CD4-positive, alpha-beta T cell treated with Interleukin-6 for 4 hours (primary cell): ENCODE measurements at regions not wholly inside any gene's neighbourhood (a gene's known extent, or its start where the extent isn't known, plus 50 kb on each side); places are given as distances from the start of the nearest gene placed in this dataset.

Source experiments
- DNase-seq: peaks from one replicate; pipeline ENCODE4 v3.0.0-alpha.2; 2020; ENCODE audit warnings: mixed read lengths

- DNase-seq, result no peak
These were observed 197.3 kb downstream of the PTEN start for GRCh38 chr10:88060762-88061161.

GRCh38 chr10:88062385-88062784 is 199.0 kb downstream of the PTEN start:
- no peak for DNase-seq

- DNase-seq, result no peak
These were observed 199.5 kb downstream of the PTEN start for GRCh38 chr10:88062798-88063472.

GRCh38 chr10:88063861-88064557 is 200.6 kb downstream of the PTEN start:
- DNase-seq, result no peak

GRCh38 chr10:88064608-88065382 is 201.4 kb downstream of the PTEN start:
- peak; percentile 40 for DNase-seq

- no peak for DNase-seq
These were observed 202.1 kb downstream of the PTEN start for GRCh38 chr10:88065383-88066049.

- DNase-seq, result no peak
These were observed 202.9 kb downstream of the PTEN start for GRCh38 chr10:88066319-88066718.

GRCh38 chr10:88066876-88067275 is 203.5 kb downstream of the PTEN start:
- peak; percentile 49 for DNase-seq

GRCh38 chr10:88067737-88068136 is 204.3 kb downstream of the PTEN start:
- no peak for DNase-seq

- DNase-seq, result no peak
These were observed 205.9 kb downstream of the PTEN start for GRCh38 chr10:88069338-88069737.

- DNase-seq, result no peak
These were observed 206.9 kb downstream of the PTEN start for GRCh38 chr10:88070080-88070880.

- no peak for DNase-seq
These were observed 208.5 kb downstream of the PTEN start for GRCh38 chr10:88071879-88072278.

GRCh38 chr10:88073682-88074081 is 210.3 kb downstream of the PTEN start:
- no peak for DNase-seq

GRCh38 chr10:88074971-88075370 is 211.5 kb downstream of the PTEN start:
- DNase-seq, result no peak

GRCh38 chr10:88076027-88076880 is 212.8 kb downstream of the PTEN start:
- DNase-seq, result no peak

- DNase-seq, result no peak
These were observed 214.6 kb downstream of the PTEN start for GRCh38 chr10:88077977-88078376.

- DNase-seq, result no peak
These were observed 216.8 kb downstream of the PTEN start for GRCh38 chr10:88080213-88080612.

GRCh38 chr10:88081457-88082054 is 218.1 kb downstream of the PTEN start:
- DNase-seq, result no peak

GRCh38 chr10:88082391-88082790 is 219.0 kb downstream of the PTEN start:
- no peak for DNase-seq

GRCh38 chr10:88082806-88083596 is 219.6 kb downstream of the PTEN start:
- no peak for DNase-seq
